ENCODE measurements at regions not wholly inside any gene's neighbourhood (a gene's known extent, or its start where the extent isn't known, plus 50 kb on each side); places are given as distances from the start of the nearest gene placed in this dataset.

- DNase-seq, result no peak
Observed at GRCh38 chr2:9156483-9156882, 50.1 kb upstream of the ASAP2 start.

- no peak for DNase-seq
Observed at GRCh38 chr2:9154061-9154460, 52.6 kb upstream of the ASAP2 start.

DNA sequence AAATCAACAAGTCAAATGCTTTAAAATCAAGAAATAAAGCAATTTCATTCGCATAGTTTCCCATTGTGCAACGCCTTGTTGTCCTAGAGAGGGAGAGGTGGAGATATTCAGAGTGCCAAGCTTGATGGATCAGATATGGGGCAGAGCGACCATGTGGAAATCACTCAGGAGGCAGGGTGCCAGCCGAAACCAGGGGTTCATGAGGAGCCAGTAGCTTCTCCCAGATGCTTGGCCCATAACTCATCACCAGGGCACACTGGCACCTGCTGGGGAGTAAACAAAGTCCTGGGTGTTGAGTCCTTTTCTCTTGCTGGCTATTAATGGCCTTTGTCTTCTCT is 53.0 kb upstream of the ASAP2 start:
- no peak for DNase-seq

DNA sequence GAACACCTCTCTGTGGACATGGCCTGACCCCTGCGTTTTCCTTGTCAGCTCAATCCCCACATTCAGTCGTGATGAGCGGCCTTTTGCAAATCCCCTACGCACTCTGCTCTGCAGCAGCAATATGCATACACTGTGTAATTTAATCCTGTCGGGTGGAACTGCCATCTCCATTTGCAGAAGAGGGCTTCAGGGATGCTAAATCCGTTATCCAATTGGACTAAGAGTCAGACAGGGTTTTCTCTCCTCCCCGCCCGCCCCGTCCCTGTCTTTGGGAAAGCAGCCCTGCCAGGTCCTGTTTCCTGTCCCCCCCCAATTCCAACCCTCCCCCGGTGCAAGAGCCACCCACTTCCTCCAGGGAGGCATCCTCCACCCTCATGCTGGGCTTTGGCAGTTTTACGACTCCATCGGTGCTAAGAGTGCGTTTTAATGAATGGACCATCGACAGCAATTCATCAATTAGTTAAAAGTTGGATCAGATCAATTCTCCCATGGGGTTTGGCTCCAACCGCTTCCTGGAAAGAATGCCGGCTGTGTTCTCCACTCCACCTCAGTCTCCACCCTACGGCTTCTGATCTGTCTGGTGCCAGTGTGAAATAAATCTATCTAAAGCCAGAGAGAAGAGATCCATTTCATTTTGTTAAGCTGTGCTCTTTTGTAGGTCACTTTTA is 53.5 kb upstream of the ASAP2 start:
- DNase-seq, result peak; percentile 65

DNA sequence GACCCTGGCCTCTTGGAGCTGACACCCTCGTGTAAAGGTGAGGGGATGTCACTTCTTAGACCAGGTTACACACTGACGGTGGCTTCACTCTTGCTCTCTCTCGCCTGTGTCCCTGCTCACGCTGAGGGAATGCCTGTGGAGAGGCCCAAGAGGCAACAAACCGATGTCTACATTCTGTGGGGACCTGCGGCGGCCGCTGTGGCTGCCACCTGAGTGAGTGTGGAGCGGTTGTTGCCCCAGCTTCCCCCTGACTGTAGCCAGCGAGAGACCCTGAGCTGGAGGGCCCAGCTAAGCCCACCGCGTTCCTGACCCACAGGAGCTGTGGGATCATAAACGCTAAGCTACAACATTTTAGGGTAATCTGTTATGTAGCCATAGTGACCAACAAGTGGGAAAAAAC is 55.7 kb upstream of the ASAP2 start:
- DNase-seq, result no peak

GRCh38 chr2:9150568-9150900 is 56.1 kb upstream of the ASAP2 start:
- DNase-seq, result no peak

GRCh38 chr2:9149726-9150567 is 56.7 kb upstream of the ASAP2 start:
- DNase-seq, result no peak

DNA sequence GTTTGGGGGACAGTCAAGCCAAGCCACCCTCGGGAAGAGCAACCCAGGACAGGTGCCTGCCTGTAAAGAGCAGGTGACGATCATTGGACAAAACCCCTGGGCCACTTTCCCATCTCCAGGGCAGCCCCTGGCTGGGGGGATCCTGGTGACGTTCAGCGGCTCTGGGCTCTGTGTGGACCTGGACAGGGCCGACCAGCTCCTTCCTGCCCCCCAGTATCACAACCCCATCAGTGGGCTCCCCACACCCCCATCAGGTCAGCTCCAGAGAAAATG is 57.3 kb upstream of the ASAP2 start:
- DNase-seq, result no peak

GRCh38 chr2:9146646-9147045 is 60.0 kb upstream of the ASAP2 start:
- no peak for DNase-seq

DNA sequence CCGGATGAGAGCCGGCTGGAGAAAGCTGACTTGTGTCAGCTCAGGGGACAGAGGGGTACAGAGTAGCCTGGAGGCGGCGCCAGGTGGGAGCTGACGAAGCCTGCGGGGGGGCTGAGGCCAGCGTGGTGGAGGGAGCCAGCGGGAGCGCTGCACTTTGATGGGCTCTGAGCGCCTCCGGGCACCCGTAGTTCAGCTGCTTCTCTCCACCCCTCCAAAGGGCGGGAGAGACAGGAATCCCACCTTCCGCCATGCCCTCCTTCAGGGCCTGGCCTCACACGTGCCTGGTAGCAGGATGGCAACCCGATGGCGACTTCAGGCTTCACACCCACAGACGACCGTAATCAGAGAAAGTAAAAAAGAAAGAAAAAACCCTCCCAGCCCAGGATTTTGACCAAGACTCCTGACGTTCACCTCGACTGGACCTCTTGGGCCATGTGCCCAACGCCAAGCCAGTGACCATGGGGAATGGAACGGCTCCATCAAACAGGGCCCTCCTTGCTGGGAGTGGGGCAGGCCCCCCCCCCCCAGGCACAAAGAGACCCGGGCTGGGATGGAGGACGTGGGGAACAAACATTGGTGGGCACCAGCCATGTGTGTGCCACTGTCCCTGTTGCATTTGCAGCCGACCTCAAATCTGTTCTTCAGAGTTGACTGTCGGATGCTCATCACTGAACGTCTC is 60.7 kb upstream of the ASAP2 start:
- no peak for DNase-seq

- DNase-seq, result no peak
Observed at GRCh38 chr2:9145109-9145751, 61.4 kb upstream of the ASAP2 start.

- DNase-seq, result no peak
Observed at GRCh38 chr2:9144617-9145016, 62.0 kb upstream of the ASAP2 start.

DNA sequence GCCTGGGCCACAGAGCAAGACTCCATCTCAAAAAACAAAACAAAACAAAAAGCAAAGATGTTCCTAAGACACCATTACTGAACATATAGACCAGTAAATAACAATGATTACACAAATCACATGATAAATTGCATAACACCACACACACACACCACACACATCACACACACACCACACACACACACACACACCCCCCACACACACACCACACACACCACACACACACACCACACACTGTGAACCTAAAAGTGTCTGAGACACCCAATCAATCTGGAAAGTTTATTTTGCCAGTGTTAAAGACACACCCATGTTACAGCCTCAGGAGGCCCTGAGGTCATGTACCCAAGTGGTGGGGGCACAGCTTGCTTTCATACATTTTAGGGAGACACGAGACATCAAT is 62.6 kb upstream of the ASAP2 start:
- no peak for DNase-seq

- DNase-seq, result no peak
Observed at GRCh38 chr2:9143264-9143815, 63.3 kb upstream of the ASAP2 start.

GRCh38 chr2:9142551-9143263 is 63.9 kb upstream of the ASAP2 start:
- peak; percentile 9 for DNase-seq

- DNase-seq, result no peak
Observed at GRCh38 chr2:9141706-9142460, 64.7 kb upstream of the ASAP2 start.

GRCh38 chr2:9141091-9141667 is 65.4 kb upstream of the ASAP2 start:
- DNase-seq, result no peak

- no peak for DNase-seq
Observed at GRCh38 chr2:9140645-9141044, 66.0 kb upstream of the ASAP2 start.

GRCh38 chr2:9139491-9140443 is 66.8 kb upstream of the ASAP2 start:
- peak; percentile 28 for DNase-seq

DNA sequence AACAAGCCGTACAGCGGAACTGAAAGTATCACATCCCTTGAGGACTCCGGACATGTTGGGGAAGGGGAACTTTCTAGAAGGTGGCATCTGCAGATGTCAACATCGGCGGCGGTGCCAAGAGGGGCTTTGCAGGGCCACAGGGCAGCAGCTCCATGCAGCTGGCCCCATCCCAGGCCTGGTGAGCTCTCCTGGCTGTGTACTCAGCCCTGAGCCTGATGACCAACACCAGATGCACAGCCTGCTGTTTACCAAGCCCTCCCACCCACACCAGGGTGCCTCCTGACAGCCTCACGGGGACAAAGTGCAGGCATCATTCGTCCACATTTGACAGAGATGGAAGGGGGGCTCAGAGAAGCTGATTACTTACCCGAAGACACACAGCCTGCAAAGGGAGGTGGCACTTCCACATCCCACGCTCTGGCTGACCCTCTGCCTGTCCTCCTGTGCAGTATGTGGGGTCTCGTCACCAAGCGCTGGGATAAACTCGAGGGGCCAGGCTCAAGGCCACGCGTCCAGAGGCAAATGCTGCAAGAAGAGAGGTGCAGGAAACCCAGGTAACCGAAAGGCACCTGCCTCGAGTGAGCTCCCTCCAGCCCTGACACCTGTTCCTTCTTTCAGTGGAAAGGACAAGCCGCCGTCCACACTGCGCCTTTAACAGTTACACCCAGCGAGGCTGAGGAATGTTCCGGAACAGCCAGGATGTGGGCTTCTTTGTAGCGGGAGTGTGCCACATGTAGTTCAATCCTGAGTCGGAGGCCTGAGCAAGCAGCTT is 69.0 kb upstream of the ASAP2 start:
- no peak for DNase-seq

Measured in NCI-H524 treated with DMSO at 0.1 percent for 48 hours (cell line).